Activated T-helper 1 cell treated with anti-CD3 and anti-CD28 coated beads, Interleukin-12 subunit alpha, Interleukin-12 subunit beta, Interleukin-2, Interleukin-4 antibody, amounts not matched to agents 30 ng/mL and 10 ng/mL and 1 ng/mL, durations not matched to agents 14 hours and 24 hours and 36 hours (primary cell): ENCODE measurements at regions not wholly inside any gene's neighbourhood (a gene's known extent, or its start where the extent isn't known, plus 50 kb on each side); places are given as distances from the start of the nearest gene placed in this dataset.
"Not testable (repeated sequence)": the region's sequence is repeated elsewhere in the genome, so short reads cannot be mapped to it uniquely, and the experiment has no call there.

Source experiments
- DNase-seq: peaks from one replicate; pipeline ENCODE4 v3.0.0; 2021; ENCODE audit warnings: low spot score
- H3K27ac Mint-ChIP-seq: one replicate; pipeline ENCODE4 v1.8.0; 2021; ENCODE audit warnings: mild to moderate bottlenecking, mixed read lengths
- H3K27me3 Mint-ChIP-seq: one replicate; pipeline ENCODE4 v1.8.0; 2022; ENCODE audit warnings: mild to moderate bottlenecking, moderate library complexity, mixed read lengths; ENCODE audit not compliant: insufficient read depth
- H3K36me3 Mint-ChIP-seq: one replicate; pipeline ENCODE4 v1.8.0; 2021; ENCODE audit warnings: low read depth, mixed read lengths
- H3K4me1 Mint-ChIP-seq: one replicate; pipeline ENCODE4 v1.8.0; 2021; ENCODE audit warnings: low read depth, mixed read lengths
- H3K4me3 Mint-ChIP-seq: one replicate; pipeline ENCODE4 v1.8.0; 2021; ENCODE audit warnings: mild to moderate bottlenecking, moderate library complexity, mixed read lengths
- H3K9me3 Mint-ChIP-seq: one replicate; pipeline ENCODE4 v1.8.0; 2021; ENCODE audit warnings: mixed read lengths
- intact Hi-C: fragments of 100-400 bp; cut with micrococcal nuclease; formaldehyde crosslinking; loops from one replicate; pipeline ENCODE4 v1.15.1; 2024

DNA sequence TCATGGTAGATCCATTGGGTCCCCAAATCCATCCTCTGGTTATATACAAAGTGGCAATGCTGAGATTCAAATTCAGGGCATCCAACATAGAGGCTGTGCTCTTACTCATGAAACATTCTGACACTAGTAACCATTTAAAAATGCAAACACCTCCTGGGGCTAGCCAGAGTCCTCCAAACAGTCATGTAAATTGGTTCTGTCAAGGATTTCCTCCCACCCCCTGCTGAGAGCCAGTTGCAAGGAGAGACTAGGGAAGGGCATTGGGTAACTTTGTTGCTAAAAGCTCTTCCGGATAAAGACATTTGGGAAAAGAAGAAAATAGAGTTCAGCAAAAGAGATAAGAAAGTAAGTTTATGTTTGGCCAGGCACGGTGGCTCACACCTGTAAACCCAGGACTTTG, 58.3 kb downstream of the ART5 start:
- H3K9me3 Mint-ChIP-seq, H3K27ac Mint-ChIP-seq, H3K36me3 Mint-ChIP-seq, H3K4me3 Mint-ChIP-seq, intact Hi-C loops, H3K4me1 Mint-ChIP-seq, DNase-seq: not testable (repeated sequence)
- H3K27me3 Mint-ChIP-seq = peaks cover 28% of the 10 kb centered on the region

DNA sequence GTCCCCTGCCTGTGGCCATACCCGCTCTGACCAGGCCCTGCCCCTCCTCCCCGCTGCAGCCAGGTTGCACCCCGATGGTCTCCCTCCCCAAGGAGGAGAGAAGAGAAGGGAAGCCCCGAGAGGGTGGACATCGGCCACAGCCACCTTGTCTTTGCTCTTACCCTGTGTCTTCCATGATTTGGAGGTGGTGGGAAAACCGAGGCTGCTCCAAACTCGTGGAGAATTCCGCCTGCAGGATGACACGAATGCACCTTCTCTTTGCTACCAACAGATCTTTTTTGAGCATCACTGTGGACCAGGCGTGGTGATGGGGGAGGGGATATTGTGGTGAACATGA, 60.4 kb downstream of the ART5 start:
- Mint-ChIP-seq H3K27ac (peak overlapping the region; percentile 40), H3K4me3 (peak overlapping the region; percentile 63), H3K27me3 (peaks cover 28% of the 10 kb centered on the region)
- H3K36me3 Mint-ChIP-seq, H3K9me3 Mint-ChIP-seq, H3K4me1 Mint-ChIP-seq, DNase-seq: not testable (repeated sequence)
- intact Hi-C loops = loop anchor here (2.0 kb wide), 1 partner anchor 127 kb away; no protein-coding TSS in a partner anchor

DNA sequence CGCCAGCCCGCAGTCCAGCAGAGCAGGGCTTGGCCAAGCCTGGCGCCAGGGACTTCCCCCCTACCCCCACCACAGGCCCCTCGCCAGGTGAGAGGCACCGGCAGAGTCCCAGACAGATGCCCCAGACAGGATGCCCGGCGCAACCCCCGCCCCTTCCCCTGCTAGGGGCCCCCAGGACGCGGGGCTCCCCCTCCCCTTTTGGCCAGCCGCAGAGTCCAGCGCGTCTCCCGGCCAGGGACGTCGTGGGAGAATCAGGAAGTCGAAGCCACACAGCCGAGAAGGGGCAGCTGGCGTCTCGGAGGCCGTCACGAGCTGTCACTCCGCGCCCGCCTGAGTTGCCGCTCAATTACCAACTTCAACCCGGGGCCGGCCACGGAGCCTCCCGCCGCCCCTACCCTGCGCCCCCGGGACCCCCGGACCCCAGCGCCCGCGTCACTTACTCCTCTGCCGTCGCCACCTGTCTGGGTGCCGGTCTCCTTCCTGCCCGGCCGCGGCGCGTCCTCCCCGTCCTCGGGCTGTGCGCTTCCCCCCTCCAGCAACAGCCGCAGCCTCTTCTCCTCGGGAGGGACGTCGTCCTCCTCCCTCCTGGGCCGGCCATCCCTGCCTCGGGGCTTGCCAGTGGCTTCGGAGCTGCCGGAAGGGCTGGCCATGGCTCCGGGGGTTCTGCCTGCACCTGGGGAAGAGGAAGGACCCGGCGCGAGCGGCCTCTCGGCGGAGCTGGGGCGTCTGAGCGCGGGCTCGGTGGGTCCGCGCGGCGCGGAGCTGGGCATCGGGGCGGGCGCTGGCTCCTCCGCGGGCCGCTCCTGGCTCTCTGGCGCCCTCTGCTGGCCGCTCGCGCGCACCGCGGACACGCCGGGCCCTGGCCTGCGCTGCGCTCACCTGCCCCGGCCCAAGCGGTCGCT, 61.1 kb downstream of the ART5 start:
- H3K27ac Mint-ChIP-seq, H3K36me3 Mint-ChIP-seq, H3K9me3 Mint-ChIP-seq, H3K4me1 Mint-ChIP-seq: not testable (repeated sequence)
- peak overlapping the region; percentile 47 for H3K4me3 Mint-ChIP-seq
- peaks cover 28% of the 10 kb centered on the region for H3K27me3 Mint-ChIP-seq
- intact Hi-C loops = loop anchor here (2.0 kb wide), 1 partner anchor 126 kb away; no protein-coding TSS in a partner anchor
- DNase-seq = peak; percentile 53

DNA sequence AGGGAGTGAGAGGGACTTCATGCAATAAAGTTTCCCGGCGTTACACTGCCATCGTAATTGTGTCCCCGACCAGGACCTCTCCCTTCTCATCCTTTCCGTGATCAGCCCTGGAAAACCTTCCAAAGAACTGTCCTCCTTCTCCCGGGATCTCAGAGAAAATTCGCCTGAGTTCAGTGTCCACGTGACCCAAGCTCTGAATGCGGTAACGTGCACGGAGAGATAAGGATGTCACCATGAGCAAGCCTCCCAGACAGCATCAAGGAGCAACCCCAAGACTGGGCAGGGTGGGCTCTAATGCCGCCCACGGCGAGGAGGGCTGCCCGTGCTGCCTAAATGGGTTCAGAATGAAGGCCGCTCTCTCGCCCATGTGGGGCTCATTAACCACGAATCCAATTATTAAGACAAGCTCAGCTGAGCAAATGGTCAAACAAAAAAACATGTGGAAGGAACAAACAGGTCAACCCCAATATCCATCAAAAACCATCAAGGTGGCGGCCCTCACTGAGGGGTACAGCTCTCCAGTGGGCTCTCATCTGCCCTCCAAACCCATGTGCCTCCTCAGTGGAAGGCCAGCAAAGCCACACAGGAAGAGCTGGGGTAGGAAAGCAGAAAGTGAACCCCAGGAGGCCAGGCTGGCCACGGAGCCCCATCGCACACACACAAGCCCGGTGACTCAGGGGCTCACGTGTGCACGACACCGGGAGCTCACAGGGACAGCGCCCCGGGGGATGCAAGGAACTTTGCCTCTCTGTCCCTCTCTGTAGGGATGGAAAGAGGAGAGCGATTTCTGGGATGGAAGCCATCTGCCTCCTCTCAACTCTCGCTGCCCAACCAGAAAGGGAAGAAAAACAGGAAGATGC, 62.0 kb downstream of the ART5 start:
- not testable (repeated sequence) for H3K27ac Mint-ChIP-seq, H3K4me1 Mint-ChIP-seq, H3K36me3 Mint-ChIP-seq, DNase-seq, H3K9me3 Mint-ChIP-seq
- Mint-ChIP-seq H3K4me3 (peak overlapping the region; percentile 70), H3K27me3 (peaks cover 28% of the 10 kb centered on the region)
- intact Hi-C loops = loop anchor here (2.0 kb wide), 1 partner anchor 125 kb away; no protein-coding TSS in a partner anchor

DNA sequence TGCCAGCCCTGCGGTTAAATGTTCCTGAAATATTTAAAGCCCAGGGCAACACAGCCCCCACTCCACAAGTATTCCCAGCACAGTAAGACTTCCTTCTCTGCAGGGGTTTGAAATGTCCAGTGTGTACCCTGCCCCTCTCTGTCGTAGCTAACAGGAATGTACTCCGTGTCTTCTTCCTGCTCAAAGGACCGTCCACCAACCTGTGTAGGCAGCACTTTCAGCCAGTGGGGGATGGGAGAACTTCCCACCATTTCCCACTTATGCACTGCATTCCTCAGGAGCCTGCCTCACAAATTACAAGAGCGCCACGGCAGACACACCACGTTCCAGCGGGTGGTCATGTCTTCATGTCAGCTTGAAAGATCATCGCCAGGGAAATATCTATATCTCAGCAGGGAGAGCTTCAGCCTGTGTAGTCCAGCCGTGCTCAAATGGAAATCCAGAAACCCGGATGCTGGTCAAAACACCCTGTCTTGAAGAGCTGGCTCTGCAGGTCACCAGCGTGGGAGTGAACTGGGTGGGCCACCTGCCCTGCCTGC, 65.7 kb downstream of the ART5 start:
- H3K36me3 Mint-ChIP-seq, H3K27ac Mint-ChIP-seq, intact Hi-C loops, H3K4me1 Mint-ChIP-seq, H3K9me3 Mint-ChIP-seq, DNase-seq, H3K4me3 Mint-ChIP-seq: not testable (repeated sequence)
- H3K27me3 Mint-ChIP-seq = peaks cover 21% of the 10 kb centered on the region

DNA sequence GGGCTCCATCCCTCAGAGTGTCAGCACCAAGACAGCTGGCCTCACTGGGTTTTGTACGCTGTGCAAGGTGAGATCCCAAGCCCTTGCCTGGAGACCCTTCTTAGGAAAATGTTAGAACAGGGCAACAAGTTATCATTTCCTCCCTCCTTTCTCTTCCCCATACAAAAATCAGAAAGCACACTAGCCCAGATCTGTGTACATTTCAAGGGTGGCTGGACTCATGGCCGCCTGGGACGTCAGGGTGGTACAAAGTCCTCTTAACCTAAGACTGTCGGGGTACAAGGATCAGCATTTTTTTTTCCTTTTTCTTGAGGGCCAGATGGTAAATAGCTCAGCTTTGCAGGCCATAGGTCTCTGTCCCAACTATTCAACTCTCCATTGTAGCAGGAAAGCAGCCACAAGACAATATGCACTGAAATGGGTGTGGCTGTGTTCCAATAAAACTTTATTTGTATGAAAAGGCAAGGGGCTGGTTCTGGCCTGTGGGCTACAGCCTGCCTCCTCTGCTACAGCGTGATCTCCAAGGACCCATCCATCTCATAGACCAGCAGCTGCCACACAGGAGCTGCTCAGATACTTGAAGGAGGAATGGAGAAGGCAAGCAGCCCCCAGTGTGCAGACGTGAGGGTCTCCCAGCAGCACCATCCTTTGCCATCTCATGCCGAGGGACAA, 68.7 kb downstream of the ART5 start:
- intact Hi-C loops, DNase-seq, H3K36me3 Mint-ChIP-seq, H3K4me1 Mint-ChIP-seq, H3K4me3 Mint-ChIP-seq, H3K27me3 Mint-ChIP-seq, H3K9me3 Mint-ChIP-seq: not testable (repeated sequence)
- H3K27ac Mint-ChIP-seq = peak overlapping the region; percentile 23

DNA sequence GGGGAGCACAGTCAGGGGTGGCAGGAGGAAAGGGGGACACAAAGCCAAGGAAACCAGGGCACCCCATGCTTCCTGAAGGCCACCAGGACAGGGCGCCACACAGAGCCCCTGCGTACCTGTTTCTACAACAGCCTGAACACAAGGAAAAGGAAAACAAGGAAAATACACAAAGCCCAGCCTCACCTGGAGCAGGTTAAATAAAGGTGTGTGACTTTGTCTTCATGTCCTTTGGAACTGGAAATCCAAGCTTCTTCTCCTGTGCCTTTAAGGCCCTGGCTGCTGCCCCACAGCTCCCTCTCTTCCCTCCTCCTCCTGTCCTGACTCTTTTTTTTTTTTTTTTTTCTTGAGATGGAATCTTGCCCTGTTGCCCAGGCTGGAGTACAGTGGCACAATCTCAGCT, 70.0 kb downstream of the ART5 start:
- intact Hi-C loops, H3K9me3 Mint-ChIP-seq, H3K4me3 Mint-ChIP-seq, H3K4me1 Mint-ChIP-seq, DNase-seq, H3K36me3 Mint-ChIP-seq, H3K27me3 Mint-ChIP-seq, H3K27ac Mint-ChIP-seq: not testable (repeated sequence)

DNA sequence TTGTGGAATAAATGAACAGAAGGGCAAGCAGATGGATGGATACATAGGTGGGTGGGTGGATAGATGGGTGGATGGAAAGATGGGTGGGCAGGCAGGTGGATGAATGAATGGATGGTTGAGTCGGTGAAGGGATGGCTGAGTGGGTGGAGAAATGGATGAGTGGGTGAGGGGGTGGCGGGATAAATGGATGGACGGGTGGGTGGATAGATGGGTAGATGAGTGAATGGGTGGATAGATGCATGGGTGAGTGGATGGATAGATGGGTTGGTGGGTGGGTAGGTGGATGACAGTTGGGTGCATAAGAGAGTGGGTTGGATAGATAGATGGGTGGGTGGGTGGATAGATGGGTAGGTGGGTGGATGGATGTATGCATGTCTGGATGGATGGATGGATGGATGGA, 76.0 kb downstream of the ART5 start:
- H3K9me3 Mint-ChIP-seq, DNase-seq, H3K4me3 Mint-ChIP-seq, H3K27me3 Mint-ChIP-seq, H3K36me3 Mint-ChIP-seq, H3K27ac Mint-ChIP-seq, intact Hi-C loops, H3K4me1 Mint-ChIP-seq: not testable (repeated sequence)

DNA sequence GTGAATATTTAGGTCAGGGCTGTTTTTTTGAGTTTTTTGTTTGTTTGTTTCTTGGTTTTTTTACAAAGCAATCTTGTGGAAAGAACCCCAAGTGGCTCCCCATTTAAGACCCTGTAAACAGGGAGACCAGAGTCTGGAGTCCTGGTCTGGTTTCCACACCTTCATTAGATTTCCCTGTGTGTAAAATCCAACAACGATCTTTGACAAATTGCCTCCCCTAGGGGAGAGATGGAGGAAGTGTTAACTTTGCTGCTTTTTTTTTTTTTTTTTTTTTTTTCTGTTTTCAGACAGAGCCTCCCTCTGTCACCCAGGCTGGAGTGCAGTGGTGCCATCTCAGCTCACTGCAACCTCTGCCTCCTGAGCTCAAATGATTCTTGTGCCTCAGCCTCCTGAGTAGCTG, 77.4 kb downstream of the ART5 start:
- H3K27me3 Mint-ChIP-seq, DNase-seq: not testable (repeated sequence)

DNA sequence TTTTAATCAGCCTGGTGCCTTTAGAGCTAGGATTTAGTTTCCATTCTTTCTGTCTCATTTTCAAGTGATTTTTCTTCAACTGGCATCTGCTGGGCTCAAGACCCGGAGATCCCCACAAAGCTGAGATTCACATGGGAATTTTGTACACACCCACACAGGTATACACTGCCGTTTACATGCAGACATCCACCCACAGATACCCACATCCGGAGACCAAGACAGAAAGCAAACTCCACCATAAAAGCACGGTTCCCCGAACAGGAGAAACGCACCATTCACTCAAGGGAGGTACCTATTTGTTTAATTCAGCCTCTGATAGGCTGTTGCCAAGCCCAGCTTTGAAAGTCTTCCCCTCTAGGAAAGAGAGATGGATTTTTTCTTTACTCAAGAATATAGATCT, 87.2 kb downstream of the ART5 start:
- H3K9me3 Mint-ChIP-seq, DNase-seq, intact Hi-C loops, H3K36me3 Mint-ChIP-seq, H3K27me3 Mint-ChIP-seq, H3K4me1 Mint-ChIP-seq, H3K4me3 Mint-ChIP-seq: not testable (repeated sequence)
- H3K27ac Mint-ChIP-seq = peak overlapping the region; percentile 84

More for the DNA sequence above, 77.4 kb downstream of the ART5 start:
- H3K9me3 Mint-ChIP-seq, H3K4me1 Mint-ChIP-seq, H3K4me3 Mint-ChIP-seq, intact Hi-C loops, H3K27ac Mint-ChIP-seq, H3K36me3 Mint-ChIP-seq: not testable (repeated sequence)

DNA sequence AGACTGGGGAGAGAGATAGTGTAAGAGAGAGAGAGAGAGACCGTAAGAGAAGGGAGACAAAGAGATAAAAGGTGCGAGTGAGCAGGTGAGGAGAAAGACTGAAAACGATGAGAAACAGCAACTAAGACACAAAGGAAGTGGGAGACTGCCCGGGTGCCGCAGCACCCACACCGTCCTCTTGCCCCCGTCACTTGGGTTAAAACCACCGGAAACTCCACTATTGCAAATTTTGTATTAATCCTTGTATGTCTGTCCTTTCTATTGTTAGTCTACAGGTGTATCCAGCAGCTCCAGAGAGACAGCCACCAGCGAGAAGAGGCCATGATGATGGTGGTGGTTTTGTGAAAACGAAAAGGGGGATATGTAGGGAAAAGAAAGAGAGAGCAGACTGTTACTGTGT, 96.8 kb downstream of the ART5 start:
- intact Hi-C loops, H3K9me3 Mint-ChIP-seq, H3K27me3 Mint-ChIP-seq, H3K36me3 Mint-ChIP-seq, DNase-seq: not testable (repeated sequence)
- Mint-ChIP-seq H3K4me3 (peak overlapping the region; percentile 56), H3K27ac (peak overlapping the region; percentile 75), H3K4me1 (peaks cover 10% of the 10 kb centered on the region)

DNA sequence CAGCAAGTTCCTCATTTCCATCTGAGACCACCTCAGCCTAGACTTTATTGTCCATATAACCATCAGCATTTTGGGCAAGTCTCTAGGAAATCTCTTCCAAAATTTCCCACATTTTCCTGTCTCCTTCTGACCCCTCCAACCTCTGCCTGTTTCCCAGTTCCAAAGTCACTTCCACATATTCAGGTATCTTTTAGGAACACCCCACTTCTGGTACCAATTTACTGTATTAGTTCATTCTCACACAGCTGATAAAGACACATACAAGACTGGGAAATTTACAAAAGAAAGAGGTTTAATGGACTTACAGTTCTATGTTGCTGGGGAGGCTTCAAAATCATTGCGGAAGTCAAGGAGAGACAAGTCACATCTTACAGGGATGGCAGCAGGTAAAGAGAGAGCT, 103.6 kb downstream of the ART5 start:
- H3K27me3 Mint-ChIP-seq, H3K4me3 Mint-ChIP-seq, H3K27ac Mint-ChIP-seq, intact Hi-C loops, DNase-seq, H3K4me1 Mint-ChIP-seq, H3K36me3 Mint-ChIP-seq: not testable (repeated sequence)
- H3K9me3 Mint-ChIP-seq = peaks cover 14% of the 10 kb centered on the region
